Amniotic epithelial cell (primary cell): ENCODE measurements at regions not wholly inside any gene's neighbourhood (a gene's known extent, or its start where the extent isn't known, plus 50 kb on each side); places are given as distances from the start of the nearest gene placed in this dataset.

Experiments
- DNase-seq: peaks from one replicate; pipeline ENCODE4 v3.0.0-alpha.2; 2010; ENCODE audit warnings: low read depth

- DNase-seq = no peak
Measured at GRCh38 chr6:138607478-138608433, 108.5 kb upstream of the NHSL1 start.

GRCh38 chr6:138608896-138609295 lies 109.6 kb upstream of the NHSL1 start:
- no peak for DNase-seq

- DNase-seq = no peak
Measured at GRCh38 chr6:138609801-138610430, 110.6 kb upstream of the NHSL1 start.

- no peak for DNase-seq
Measured at GRCh38 chr6:138610816-138611215, 111.5 kb upstream of the NHSL1 start.

GRCh38 chr6:138614151-138614550 lies 114.9 kb upstream of the NHSL1 start:
- DNase-seq = no peak

GRCh38 chr6:138618168-138618567 lies 118.9 kb upstream of the NHSL1 start:
- no peak for DNase-seq

- no peak for DNase-seq
Measured at GRCh38 chr6:138620630-138621029, 121.3 kb upstream of the NHSL1 start.

GRCh38 chr6:138622967-138623366 lies 123.7 kb upstream of the NHSL1 start:
- no peak for DNase-seq

- no peak for DNase-seq
Measured at GRCh38 chr6:138631566-138631965, 132.3 kb upstream of the NHSL1 start.

GRCh38 chr6:138637822-138638221 lies 135.7 kb upstream of the CCDC28A start:
- no peak for DNase-seq

- DNase-seq = no peak
Measured at GRCh38 chr6:138638604-138639003, 135.0 kb upstream of the CCDC28A start.

GRCh38 chr6:138640028-138640427 lies 133.5 kb upstream of the CCDC28A start:
- no peak for DNase-seq

- DNase-seq = no peak
Measured at GRCh38 chr6:138643210-138643609, 130.4 kb upstream of the CCDC28A start.

GRCh38 chr6:138645976-138646640 lies 127.5 kb upstream of the CCDC28A start:
- peak; percentile 79 for DNase-seq

GRCh38 chr6:138647006-138647405 lies 126.6 kb upstream of the CCDC28A start:
- peak; percentile 46 for DNase-seq

- no peak for DNase-seq
Measured at GRCh38 chr6:138648127-138648526, 125.4 kb upstream of the CCDC28A start.

GRCh38 chr6:138651491-138651890 lies 122.1 kb upstream of the CCDC28A start:
- DNase-seq = no peak

GRCh38 chr6:138652824-138653223 lies 120.7 kb upstream of the CCDC28A start:
- no peak for DNase-seq

- DNase-seq = no peak
Measured at GRCh38 chr6:138653435-138653834, 120.1 kb upstream of the CCDC28A start.

GRCh38 chr6:138654715-138655634 lies 118.6 kb upstream of the CCDC28A start:
- peak; percentile 44 for DNase-seq

GRCh38 chr6:138655828-138656227 lies 117.7 kb upstream of the CCDC28A start:
- DNase-seq = no peak
